Loucy (cell line): ENCODE measurements at regions not wholly inside any gene's neighbourhood (a gene's known extent, or its start where the extent isn't known, plus 50 kb on each side); places are given as distances from the start of the nearest gene placed in this dataset.

Source experiments
- H2AFZ ChIP-seq: fragments of 200-600 bp; sonication (generic); 2 replicates; pipeline ENCODE4 v1.6.0; 2016; ENCODE audit warnings: antibody characterized with exemption, mild to moderate bottlenecking, low read length, moderate library complexity
- H3F3A ChIP-seq: fragments of 200-600 bp; 2 replicates; pipeline ENCODE4 v1.6.0; 2016; ENCODE audit warnings: antibody characterized with exemption, low read depth, mild to moderate bottlenecking
- H3K27me3 ChIP-seq: fragments of 200-600 bp; sonication (generic); 2 replicates; pipeline ENCODE4 v1.6.1; 2014; ENCODE audit warnings: low read length, mild to moderate bottlenecking; ENCODE audit not compliant: insufficient read depth, poor library complexity, severe bottlenecking
- H3K36me3 ChIP-seq: fragments of 200-600 bp; sonication (generic); 2 replicates; pipeline ENCODE4 v1.6.1; 2016; ENCODE audit warnings: low read length; ENCODE audit not compliant: insufficient read depth
- H3K4me1 ChIP-seq: fragments of 200-600 bp; sonication (generic); 2 replicates; pipeline ENCODE4 v1.5.1; 2014; ENCODE audit warnings: low read length, mild to moderate bottlenecking; ENCODE audit not compliant: insufficient read depth, poor library complexity, severe bottlenecking
- H3K4me2 ChIP-seq: fragments of 200-600 bp; sonication (generic); 2 replicates; pipeline ENCODE4 v1.6.0; 2014; ENCODE audit warnings: antibody characterized with exemption, low read length, low read depth, mild to moderate bottlenecking; ENCODE audit not compliant: poor library complexity, severe bottlenecking
- H3K4me3 ChIP-seq: fragments of 200-600 bp; sonication (generic); 2 replicates; pipeline ENCODE4 v1.5.1; 2014; ENCODE audit warnings: low read length, mild to moderate bottlenecking, mixed read lengths; ENCODE audit not compliant: poor library complexity, severe bottlenecking
- H3K79me2 ChIP-seq: fragments of 200-600 bp; sonication (generic); 2 replicates; pipeline ENCODE4 v1.6.1; 2014; ENCODE audit warnings: low read length; ENCODE audit not compliant: insufficient read depth
- H3K9ac ChIP-seq: fragments of 200-600 bp; sonication (generic); 2 replicates; pipeline ENCODE4 v1.6.0; 2014; ENCODE audit warnings: mild to moderate bottlenecking, low read depth, low read length, moderate library complexity; ENCODE audit not compliant: poor library complexity, severe bottlenecking
- H3K9me2 ChIP-seq: fragments of 200-600 bp; sonication (generic); replicated peaks from 2 replicates; pipeline ENCODE4 v1.6.1; 2016; ENCODE audit warnings: low read depth, low read length, mixed read lengths
- H3K9me3 ChIP-seq: fragments of 200-600 bp; sonication (generic); 2 replicates; pipeline ENCODE4 v1.6.1; 2014; ENCODE audit warnings: mild to moderate bottlenecking, antibody characterized with exemption, low read length, low read depth; ENCODE audit not compliant: insufficient read depth
- H4K20me1 ChIP-seq: fragments of 200-600 bp; sonication (generic); 2 replicates; pipeline ENCODE4 v1.6.0; 2014; ENCODE audit warnings: antibody characterized with exemption, low read length, mild to moderate bottlenecking; ENCODE audit not compliant: insufficient read depth, poor library complexity, severe bottlenecking
- EZH2phosphoT487 ChIP-seq: fragments of 200-600 bp; IDR thresholded peaks from 2 replicates; pipeline ENCODE4 v1.6.1; 2018; ENCODE audit warnings: antibody characterized with exemption, mild to moderate bottlenecking, moderate library complexity, borderline replicate concordance
- TF ChIP-seq, protein P1 (sequence below): fragments of 200-600 bp; sonication (generic); conservative IDR thresholded peaks from 2 replicates; pipeline ENCODE4 v1.5.1; 2014; ENCODE audit warnings: mild to moderate bottlenecking, antibody characterized with exemption, low read length

DNA sequence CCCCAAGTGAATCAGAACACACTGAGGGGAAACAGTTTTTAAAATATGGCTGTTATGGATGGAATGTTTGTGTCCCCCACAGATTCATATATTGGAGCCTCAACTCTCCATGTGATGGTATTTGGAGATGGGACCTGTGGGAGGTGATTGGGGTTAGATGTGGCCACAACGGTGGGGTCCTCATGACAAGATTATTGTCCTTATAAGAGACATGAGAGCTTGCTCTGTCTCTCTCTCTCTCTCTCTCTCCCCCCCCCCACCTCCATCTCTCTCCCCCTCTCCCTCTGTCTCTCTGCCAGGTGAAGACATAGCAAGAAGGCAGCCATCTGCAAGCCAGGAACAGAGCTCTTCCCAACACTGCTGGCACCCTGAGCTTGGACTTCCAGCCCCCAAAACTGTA is 315.8 kb upstream of the MGMT start:
- Histone ChIP-seq H4K20me1 (no peaks in the 10 kb centered on the region), H3K79me2 (no peaks in the 10 kb centered on the region), H3K27me3 (no peaks in the 10 kb centered on the region), H3K9ac (no peak overlapping the region), H3K4me2 (no peak overlapping the region), H3K9me3 (no peaks in the 10 kb centered on the region), H3K9me2 (no peaks in the 10 kb centered on the region), H3F3A (no peaks in the 10 kb centered on the region), H3K36me3 (no peaks in the 10 kb centered on the region), H3K4me3 (no peak overlapping the region), H2AFZ (no peak overlapping the region), H3K4me1 (no peaks in the 10 kb centered on the region)
- no peak for TF ChIP-seq EZH2phosphoT487
- TF ChIP-seq, protein P1, sequence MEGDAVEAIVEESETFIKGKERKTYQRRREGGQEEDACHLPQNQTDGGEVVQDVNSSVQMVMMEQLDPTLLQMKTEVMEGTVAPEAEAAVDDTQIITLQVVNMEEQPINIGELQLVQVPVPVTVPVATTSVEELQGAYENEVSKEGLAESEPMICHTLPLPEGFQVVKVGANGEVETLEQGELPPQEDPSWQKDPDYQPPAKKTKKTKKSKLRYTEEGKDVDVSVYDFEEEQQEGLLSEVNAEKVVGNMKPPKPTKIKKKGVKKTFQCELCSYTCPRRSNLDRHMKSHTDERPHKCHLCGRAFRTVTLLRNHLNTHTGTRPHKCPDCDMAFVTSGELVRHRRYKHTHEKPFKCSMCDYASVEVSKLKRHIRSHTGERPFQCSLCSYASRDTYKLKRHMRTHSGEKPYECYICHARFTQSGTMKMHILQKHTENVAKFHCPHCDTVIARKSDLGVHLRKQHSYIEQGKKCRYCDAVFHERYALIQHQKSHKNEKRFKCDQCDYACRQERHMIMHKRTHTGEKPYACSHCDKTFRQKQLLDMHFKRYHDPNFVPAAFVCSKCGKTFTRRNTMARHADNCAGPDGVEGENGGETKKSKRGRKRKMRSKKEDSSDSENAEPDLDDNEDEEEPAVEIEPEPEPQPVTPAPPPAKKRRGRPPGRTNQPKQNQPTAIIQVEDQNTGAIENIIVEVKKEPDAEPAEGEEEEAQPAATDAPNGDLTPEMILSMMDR, result no peak

DNA sequence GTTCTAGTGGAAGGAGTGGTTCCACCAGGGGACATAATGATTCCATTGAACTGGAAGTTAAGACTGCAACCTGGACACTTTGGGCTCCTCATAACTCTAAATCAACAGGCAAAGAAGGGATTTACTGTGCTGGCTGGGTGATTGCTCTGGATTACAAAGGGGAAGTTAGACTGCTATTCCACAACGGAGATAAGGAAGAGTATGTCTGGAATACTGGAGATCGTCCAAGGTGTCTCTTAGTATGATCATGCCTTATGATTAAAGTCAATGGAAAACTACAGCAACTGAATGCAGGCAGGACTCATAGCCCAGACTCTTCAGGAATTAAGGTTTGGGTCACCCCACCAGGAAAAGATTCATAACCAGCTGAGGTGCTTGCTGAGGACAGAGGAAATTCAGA is 310.6 kb upstream of the MGMT start:
- Histone ChIP-seq H4K20me1 (no peaks in the 10 kb centered on the region), H3K9me2 (no peaks in the 10 kb centered on the region), H2AFZ (no peak overlapping the region), H3K4me3 (no peak overlapping the region), H3F3A (no peaks in the 10 kb centered on the region), H3K79me2 (no peaks in the 10 kb centered on the region), H3K36me3 (no peaks in the 10 kb centered on the region), H3K4me1 (no peaks in the 10 kb centered on the region), H3K9ac (no peak overlapping the region), H3K4me2 (no peak overlapping the region), H3K27me3 (no peaks in the 10 kb centered on the region), H3K9me3 (no peaks in the 10 kb centered on the region)
- TF ChIP-seq EZH2phosphoT487, result no peak
- TF ChIP-seq, protein P1, result no peak

DNA sequence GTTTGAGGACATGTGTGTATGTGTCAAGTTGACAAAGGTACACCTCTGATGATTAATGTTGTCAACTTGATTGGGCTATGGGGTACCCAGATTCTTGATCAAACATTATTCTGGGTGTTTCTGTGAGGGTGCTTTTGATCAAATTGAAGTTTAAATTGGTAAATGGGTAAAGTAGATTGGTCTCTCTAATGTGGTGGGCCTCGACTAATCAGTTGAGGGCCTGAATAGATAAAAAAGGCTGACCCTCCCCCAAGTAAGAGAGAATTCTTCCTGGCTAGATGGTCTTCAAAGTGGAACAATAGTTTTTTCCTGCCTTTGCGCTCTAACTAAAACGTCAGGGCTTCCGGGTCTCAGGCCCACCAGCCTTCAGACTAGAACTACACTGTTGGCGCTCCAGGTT is 309.9 kb upstream of the MGMT start:
- Histone ChIP-seq H3K9me3 (no peaks in the 10 kb centered on the region), H3K9me2 (no peaks in the 10 kb centered on the region)

More for the DNA sequence above, 309.9 kb upstream of the MGMT start:
- TF ChIP-seq, protein P1, result no peak
- TF ChIP-seq EZH2phosphoT487, result no peak
- Histone ChIP-seq H3K4me2 (no peak overlapping the region), H3K79me2 (no peaks in the 10 kb centered on the region), H3K36me3 (no peaks in the 10 kb centered on the region), H3K27me3 (no peaks in the 10 kb centered on the region), H2AFZ (no peak overlapping the region), H3K4me1 (no peaks in the 10 kb centered on the region), H4K20me1 (no peaks in the 10 kb centered on the region), H3K4me3 (no peak overlapping the region), H3F3A (no peaks in the 10 kb centered on the region), H3K9ac (no peak overlapping the region)
